Osteocyte (in vitro differentiated cells): ENCODE measurements at regions not wholly inside any gene's neighbourhood (a gene's known extent, or its start where the extent isn't known, plus 50 kb on each side); places are given as distances from the start of the nearest gene placed in this dataset.

Source experiments
- DNase-seq: peaks from one replicate; pipeline ENCODE4 v3.0.0; 2021; ENCODE audit warnings: mixed read lengths; ENCODE audit not compliant: unreplicated experiment; ENCODE audit errors: extremely low spot score
- H3K27ac Mint-ChIP-seq: one replicate; pipeline ENCODE4 v1.8.0; 2021; ENCODE audit warnings: mild to moderate bottlenecking, mixed read lengths; ENCODE audit not compliant: unreplicated experiment
- H3K27me3 Mint-ChIP-seq: one replicate; pipeline ENCODE4 v1.8.0; 2021; ENCODE audit warnings: mixed read lengths; ENCODE audit not compliant: unreplicated experiment
- H3K36me3 Mint-ChIP-seq: one replicate; pipeline ENCODE4 v1.8.0; 2021; ENCODE audit warnings: mixed read lengths; ENCODE audit not compliant: unreplicated experiment
- H3K4me1 Mint-ChIP-seq: one replicate; pipeline ENCODE4 v1.8.0; 2021; ENCODE audit warnings: mixed read lengths; ENCODE audit not compliant: unreplicated experiment
- H3K4me3 Mint-ChIP-seq: one replicate; pipeline ENCODE4 v1.8.0; 2021; ENCODE audit warnings: mild to moderate bottlenecking, moderate library complexity, mixed read lengths; ENCODE audit not compliant: unreplicated experiment
- H3K9me3 Mint-ChIP-seq: one replicate; pipeline ENCODE4 v1.8.0; 2021; ENCODE audit warnings: mixed read lengths; ENCODE audit not compliant: unreplicated experiment
- TF ChIP-seq, protein P1 (sequence below): fragments of 200-600 bp; sonication (generic); IDR thresholded peaks from 2 replicates; pipeline ENCODE4 v1.5.0; 2021; ENCODE audit warnings: antibody characterized with exemption, mild to moderate bottlenecking, moderate library complexity

DNA sequence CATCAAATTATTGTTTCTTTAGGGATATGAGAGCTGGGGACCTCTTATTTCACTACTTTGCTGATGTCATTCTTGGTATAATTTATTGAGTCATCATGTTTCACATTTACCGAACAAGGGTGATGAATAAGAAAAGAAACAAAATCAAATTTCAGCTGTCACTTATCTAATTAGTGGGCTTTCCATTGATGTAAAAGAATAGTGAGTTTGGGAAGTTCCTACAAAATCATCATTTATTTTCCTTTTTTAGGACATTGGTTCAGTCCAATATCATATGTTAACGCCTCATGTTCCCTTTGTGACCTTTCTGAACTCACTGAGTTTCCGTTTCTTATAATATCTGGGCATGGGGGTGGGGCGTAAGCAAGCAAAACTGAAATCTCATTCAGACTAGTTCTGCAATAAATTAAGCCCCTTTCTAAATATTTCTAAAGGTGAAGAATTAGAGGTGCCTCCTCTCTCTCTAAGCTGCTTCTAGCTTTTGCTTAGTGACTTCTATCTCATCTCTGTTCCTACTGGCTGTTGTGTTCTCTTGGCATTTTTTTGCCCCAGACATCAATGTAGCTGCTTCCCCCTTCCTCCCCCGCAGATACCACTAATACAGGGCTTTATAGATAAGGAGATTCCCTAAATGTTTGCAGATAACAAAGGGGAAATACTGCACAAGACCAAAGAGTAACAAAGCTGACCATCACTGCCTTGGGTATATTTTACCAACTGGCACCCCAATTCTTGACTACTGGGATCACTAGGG, 238.0 kb upstream of the CTNNB1 start:
- Mint-ChIP-seq H3K9me3 (peaks cover 21% of the 10 kb centered on the region), H3K27ac (no peak overlapping the region), H3K4me3 (no peak overlapping the region), H3K27me3 (no peaks in the 10 kb centered on the region), H3K36me3 (no peaks in the 10 kb centered on the region), H3K4me1 (no peaks in the 10 kb centered on the region)
- no peak for DNase-seq
- TF ChIP-seq, protein P1, sequence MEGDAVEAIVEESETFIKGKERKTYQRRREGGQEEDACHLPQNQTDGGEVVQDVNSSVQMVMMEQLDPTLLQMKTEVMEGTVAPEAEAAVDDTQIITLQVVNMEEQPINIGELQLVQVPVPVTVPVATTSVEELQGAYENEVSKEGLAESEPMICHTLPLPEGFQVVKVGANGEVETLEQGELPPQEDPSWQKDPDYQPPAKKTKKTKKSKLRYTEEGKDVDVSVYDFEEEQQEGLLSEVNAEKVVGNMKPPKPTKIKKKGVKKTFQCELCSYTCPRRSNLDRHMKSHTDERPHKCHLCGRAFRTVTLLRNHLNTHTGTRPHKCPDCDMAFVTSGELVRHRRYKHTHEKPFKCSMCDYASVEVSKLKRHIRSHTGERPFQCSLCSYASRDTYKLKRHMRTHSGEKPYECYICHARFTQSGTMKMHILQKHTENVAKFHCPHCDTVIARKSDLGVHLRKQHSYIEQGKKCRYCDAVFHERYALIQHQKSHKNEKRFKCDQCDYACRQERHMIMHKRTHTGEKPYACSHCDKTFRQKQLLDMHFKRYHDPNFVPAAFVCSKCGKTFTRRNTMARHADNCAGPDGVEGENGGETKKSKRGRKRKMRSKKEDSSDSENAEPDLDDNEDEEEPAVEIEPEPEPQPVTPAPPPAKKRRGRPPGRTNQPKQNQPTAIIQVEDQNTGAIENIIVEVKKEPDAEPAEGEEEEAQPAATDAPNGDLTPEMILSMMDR, result no peak

DNA sequence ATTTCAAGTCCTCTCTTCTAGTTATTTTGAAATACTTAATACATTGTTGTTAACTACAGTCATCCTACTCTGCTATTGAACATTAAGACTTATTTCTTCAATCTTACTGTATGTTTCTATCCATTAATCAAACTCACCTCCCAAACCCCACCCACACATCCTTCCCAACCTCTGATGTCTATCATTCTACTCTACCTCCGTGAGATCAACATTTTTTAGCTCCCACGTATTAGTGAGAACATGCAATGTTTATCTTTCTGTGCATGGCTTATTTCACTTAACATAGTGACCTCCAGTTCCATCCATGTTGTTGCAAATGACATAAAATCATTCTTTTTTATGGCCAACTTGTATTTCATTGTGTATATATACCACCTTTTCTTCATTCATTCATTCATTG, 236.6 kb upstream of the CTNNB1 start:
- H3K9me3 Mint-ChIP-seq, result peaks cover 24% of the 10 kb centered on the region
- no peaks in the 10 kb centered on the region for H3K4me1 Mint-ChIP-seq
- no peaks in the 10 kb centered on the region for H3K27me3 Mint-ChIP-seq
- TF ChIP-seq, protein P1, result no peak
- H3K36me3 Mint-ChIP-seq, result no peaks in the 10 kb centered on the region
- no peak for DNase-seq
- no peak overlapping the region for H3K4me3 Mint-ChIP-seq
- no peak overlapping the region for H3K27ac Mint-ChIP-seq

DNA sequence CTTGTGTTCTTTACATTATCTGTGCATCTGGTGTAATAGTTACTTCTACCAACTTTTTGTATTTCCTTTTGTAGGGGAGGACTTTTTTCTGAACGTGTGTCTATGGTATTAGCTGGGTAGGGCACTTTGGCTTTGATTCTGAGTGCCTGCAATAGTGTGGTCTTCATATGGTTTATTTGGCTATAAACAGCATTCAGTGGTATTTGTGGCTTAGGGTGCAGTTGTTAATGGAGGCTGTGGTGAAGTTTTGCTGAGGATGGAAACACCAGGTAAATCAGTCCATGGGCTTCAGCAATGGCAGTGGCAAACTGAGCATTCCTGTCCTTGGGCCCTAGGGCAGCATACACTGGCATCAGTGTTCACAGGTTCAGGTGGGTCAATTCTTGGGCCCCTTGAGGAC, 230.6 kb upstream of the CTNNB1 start:
- Mint-ChIP-seq H3K4me1 (peaks cover 7% of the 10 kb centered on the region), H3K27ac (no peak overlapping the region), H3K4me3 (no peak overlapping the region), H3K36me3 (no peaks in the 10 kb centered on the region), H3K9me3 (peaks cover 12% of the 10 kb centered on the region), H3K27me3 (no peaks in the 10 kb centered on the region)
- DNase-seq, result no peak
- TF ChIP-seq, protein P1, result no peak

DNA sequence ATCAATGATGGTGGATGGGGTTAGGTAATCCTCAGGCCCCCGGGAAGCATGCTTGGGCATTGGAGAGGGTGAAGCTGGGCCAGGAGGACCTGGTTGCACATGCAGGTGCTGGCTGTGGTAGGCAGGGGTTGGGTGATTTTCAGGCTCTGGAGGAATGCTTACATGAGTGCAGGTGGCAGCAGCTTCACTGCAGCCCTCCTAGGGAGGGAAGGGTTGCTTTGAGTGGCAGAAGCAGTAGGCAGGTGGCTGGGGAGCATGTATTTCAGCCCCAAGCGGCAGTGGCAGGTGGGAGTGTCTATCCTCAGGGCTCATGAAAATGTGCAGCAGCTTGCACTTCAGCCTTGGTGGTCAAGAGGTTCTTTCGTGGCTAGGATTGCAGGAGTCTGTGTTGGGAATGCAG, 230.0 kb upstream of the CTNNB1 start:
- H3K27me3 Mint-ChIP-seq, result no peaks in the 10 kb centered on the region
- no peak for DNase-seq
- no peak overlapping the region for H3K27ac Mint-ChIP-seq
- no peaks in the 10 kb centered on the region for H3K36me3 Mint-ChIP-seq
- H3K9me3 Mint-ChIP-seq, result peaks cover 5% of the 10 kb centered on the region
- TF ChIP-seq, protein P1, result no peak
- peaks cover 7% of the 10 kb centered on the region for H3K4me1 Mint-ChIP-seq
- no peak overlapping the region for H3K4me3 Mint-ChIP-seq

DNA sequence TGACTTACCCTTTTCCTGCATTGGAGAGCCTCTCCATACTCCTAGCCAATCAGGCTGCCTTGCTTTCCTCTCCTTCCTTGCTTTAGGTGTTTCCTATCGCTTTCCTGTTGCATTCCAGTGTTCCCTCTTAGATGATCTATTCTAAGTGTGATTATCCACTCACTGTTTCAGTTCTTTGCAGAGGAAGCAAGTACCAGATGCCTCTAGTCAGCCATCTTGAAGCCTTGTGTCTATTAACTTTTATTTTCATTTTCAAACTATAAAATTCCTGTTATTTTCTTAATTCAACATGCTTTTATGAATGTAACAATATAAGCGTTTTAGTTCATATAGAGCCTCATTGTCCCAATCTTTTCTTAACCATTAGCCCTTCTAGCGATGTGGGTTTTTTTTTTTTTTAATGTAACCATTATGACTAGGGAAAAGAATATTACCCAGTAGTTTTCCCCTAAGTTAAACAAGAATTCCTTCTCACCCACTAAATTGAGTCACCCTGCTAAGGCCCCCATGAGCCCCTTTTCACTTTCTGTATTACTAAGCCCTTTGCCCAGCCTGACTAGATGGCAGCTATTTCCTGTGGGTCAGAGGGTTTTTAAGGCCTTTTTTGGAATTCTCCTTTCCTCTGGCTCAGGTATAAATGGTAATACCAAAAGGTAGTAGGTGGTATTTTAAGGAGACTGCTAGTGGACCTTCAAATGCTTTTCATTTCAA, 229.4 kb upstream of the CTNNB1 start:
- H3K27me3 Mint-ChIP-seq, result no peaks in the 10 kb centered on the region
- TF ChIP-seq, protein P1, result no peak
- H3K4me1 Mint-ChIP-seq, result peaks cover 7% of the 10 kb centered on the region
- no peak overlapping the region for H3K27ac Mint-ChIP-seq
- H3K9me3 Mint-ChIP-seq, result peaks cover 4% of the 10 kb centered on the region
- no peak for DNase-seq
- H3K4me3 Mint-ChIP-seq, result no peak overlapping the region
- H3K36me3 Mint-ChIP-seq, result no peaks in the 10 kb centered on the region
